Urinary bladder (tissue), 3 donors: ENCODE measurements at regions not wholly inside any gene's neighbourhood (a gene's known extent, or its start where the extent isn't known, plus 50 kb on each side); places are given as distances from the start of the nearest gene placed in this dataset.
"Not testable (repeated sequence)": the region's sequence is repeated elsewhere in the genome, so short reads cannot be mapped to it uniquely, and the experiment has no call there.

Experiments used
- DNase-seq: peaks from one replicate; pipeline ENCODE4 v3.0.0-alpha.2; 2015; ENCODE audit errors: extremely low spot score
- H3K27ac ChIP-seq: one replicate; pipeline ENCODE4 v1.5.1; 2013; ENCODE audit warnings: low read depth, mild to moderate bottlenecking, moderate library complexity
- H3K36me3 ChIP-seq: one replicate; pipeline ENCODE4 v1.6.1; 2013; ENCODE audit warnings: mild to moderate bottlenecking, moderate library complexity; ENCODE audit not compliant: insufficient read depth
- H3K4me1 ChIP-seq: one replicate; pipeline ENCODE4 v1.6.1; 2013; ENCODE audit warnings: mild to moderate bottlenecking, moderate library complexity; ENCODE audit not compliant: insufficient read depth
- H3K4me3 ChIP-seq: one replicate; pipeline ENCODE4 v1.5.1; 2013; ENCODE audit warnings: low read depth, low read length
- WGBS: extraction: QIAGEN DNeasy Blood & Tissue Kit; methylation state at CpG from one replicate; pipeline ENCODE4 v1.1.7; 2013; 5-methylcytosine and 5-hydroxymethylcytosine counted together
- donor health status: healthy with polysubstance abuse.
- donor health status: healthy.

DNA sequence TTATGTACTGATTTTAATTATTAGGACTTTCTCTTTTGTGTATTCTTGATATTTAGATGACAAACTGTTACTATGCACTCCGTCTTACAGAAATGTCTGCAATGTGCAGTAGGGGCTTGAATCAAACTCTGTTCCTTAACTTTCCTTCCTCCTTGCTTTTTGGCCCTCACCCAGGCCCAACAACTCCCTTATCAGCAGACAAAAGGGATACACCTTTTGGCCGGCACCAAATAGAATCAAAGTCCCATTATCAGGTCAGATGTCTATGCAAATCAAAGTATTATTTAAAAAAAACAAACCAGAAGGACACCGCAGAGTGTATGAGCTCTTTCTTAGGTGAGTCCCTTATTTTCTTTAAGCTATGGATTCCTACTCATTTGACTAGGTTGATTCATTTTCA, 116.3 kb upstream of the SERPINE2 start:
- no peak overlapping the region for H3K27ac ChIP-seq
- 94% methylated on average over 3 of the region's 3 CpGs for WGBS
- no peaks in the 10 kb centered on the region for H3K36me3 ChIP-seq
- H3K4me3 ChIP-seq, result no peak overlapping the region
- no peaks in the 10 kb centered on the region for H3K4me1 ChIP-seq
- DNase-seq, result no peak

DNA sequence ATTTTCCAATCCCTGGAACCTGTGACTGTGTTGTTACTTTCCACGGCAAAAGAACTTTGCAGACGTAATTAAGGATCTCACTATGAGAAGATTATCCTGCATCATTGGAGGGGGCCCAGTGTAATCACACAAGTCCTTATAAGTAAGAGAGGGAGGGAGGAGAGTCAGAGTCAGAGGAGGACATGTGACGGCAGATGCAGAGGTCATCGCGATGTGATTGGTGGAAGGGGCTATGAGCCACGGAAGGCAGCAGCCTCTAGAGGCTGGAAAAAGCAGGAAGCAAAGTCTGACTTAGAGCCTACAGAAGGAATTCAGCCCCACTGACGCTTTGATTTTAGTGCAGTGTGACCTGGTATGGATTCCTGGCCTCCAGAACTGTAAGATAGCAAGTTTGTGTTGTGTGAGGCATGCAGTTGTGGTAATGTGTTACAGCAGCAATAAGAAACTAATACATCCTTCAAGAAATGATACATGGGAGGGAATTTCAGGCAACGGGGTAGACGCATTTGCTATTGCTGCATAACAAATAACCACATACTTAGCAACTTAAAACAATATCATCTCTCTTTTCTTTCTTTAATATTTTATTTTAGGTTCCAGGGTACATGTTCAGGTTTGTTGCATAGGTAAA, 112.7 kb upstream of the SERPINE2 start:
- WGBS, result 94% methylated on average over 9 of the region's 9 CpGs
- Histone ChIP-seq H3K4me1 (no peaks in the 10 kb centered on the region), H3K27ac (no peak overlapping the region), H3K4me3 (no peak overlapping the region), H3K36me3 (no peaks in the 10 kb centered on the region)
- DNase-seq, result no peak

DNA sequence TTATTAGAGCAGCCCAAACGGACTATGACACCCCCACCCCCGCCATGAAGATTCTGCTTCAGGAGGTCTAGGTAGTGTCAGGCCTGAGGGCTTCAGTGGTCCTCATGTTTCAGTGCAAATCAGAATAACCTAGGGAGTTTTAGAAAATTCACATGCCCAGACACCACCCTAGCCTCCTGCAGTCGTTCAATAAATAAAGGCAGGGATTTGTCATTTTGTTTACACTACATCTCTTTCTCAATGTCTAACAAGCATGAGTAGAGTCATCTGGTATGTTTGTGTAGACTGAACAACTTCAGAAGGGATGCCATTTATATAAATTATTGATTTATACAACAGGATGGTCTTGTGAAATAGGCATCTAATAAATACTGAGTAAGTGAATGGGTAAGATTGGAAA, 112.1 kb upstream of the SERPINE2 start:
- no peaks in the 10 kb centered on the region for H3K36me3 ChIP-seq
- no peak for DNase-seq
- no peaks in the 10 kb centered on the region for H3K4me1 ChIP-seq
- 52% methylated on average over 3 of the region's 3 CpGs for WGBS
- no peak overlapping the region for H3K4me3 ChIP-seq
- no peak overlapping the region for H3K27ac ChIP-seq

DNA sequence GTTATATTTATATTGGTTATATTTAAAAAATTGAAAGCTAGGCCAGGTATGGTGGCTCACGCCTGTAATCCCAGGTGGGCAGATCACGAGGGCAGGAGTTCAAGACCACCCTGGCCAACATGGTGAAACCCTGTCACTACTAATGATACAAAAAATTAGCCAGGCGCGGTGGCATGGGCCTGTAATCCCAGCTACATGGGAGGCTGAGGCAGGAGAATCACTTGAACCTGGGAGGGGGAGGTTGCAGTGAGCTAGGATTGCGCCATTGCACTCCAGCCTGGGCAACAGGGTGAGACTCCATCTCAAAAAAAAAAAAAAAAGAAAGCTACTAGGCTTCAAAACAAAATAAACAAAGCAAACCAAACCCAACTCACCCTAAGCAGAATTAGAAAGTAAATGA, 109.0 kb upstream of the SERPINE2 start:
- not testable (repeated sequence) for H3K27ac ChIP-seq, H3K36me3 ChIP-seq, H3K4me1 ChIP-seq, DNase-seq, H3K4me3 ChIP-seq
- WGBS, result 96% methylated on average over 5 of the region's 5 CpGs

DNA sequence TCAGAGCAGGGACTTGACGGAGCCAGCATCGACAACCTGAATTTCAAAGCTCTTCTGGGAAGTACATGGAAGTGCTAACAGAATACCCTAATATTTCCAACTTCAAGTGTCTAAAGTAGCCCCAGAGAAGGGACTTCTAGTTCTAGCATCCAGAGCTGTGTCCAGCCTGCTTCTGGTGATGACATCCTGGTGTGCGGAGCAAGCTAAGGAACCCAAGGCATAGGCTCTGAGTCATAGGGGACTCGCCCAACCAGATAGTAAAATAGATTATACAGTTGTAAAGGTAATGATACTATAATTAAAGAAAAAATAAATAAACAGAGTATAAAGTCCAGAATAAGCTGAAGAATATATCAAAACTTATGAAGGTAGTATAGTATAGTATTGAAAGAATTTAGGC, 108.1 kb upstream of the SERPINE2 start:
- 96% methylated on average over 4 of the region's 4 CpGs for WGBS
- Histone ChIP-seq H3K36me3 (no peaks in the 10 kb centered on the region), H3K4me3 (no peak overlapping the region), H3K4me1 (no peaks in the 10 kb centered on the region), H3K27ac (no peak overlapping the region)
- no peak for DNase-seq

DNA sequence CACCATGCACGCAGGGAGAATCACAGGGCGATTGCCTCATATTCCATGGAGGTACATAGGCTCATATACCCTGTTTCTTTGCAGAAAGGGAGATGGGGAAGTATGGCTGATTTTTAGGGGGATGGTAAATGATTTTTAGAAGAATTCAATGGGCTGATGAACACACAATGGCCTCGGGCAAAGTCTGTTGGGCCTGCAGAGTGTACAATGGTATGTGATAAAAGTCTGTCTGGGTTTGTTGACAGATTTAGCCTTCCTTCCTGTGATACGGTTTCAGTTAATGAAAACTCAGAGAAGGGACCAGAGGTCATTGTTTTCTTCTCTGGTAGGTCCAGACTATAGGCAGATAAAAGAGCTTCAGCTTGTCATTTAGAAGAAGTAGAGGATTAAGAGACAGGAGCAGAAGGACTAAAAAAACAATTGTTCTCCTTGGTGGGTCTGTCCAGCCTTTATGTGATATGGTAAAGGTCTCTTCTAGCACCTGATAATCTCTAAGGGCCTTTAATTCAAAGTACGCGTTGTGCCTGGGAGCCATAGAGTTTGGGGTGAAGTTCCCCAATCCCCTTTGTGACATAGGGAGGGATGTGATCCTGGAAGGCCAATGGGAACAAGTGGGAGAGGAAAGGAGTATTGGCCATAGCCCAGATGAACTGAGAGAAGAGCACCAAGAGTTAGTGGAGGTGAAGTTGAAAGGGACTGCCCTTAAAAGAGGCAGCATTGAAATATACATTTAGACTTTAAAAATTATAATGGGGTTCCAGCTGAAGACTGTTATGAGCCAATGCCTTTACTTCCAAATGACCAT, 107.5 kb upstream of the SERPINE2 start:
- Histone ChIP-seq H3K4me3 (no peak overlapping the region), H3K27ac (no peak overlapping the region), H3K36me3 (no peaks in the 10 kb centered on the region), H3K4me1 (no peaks in the 10 kb centered on the region)
- WGBS, result 77% methylated on average over 6 of the region's 6 CpGs
- DNase-seq, result no peak

DNA sequence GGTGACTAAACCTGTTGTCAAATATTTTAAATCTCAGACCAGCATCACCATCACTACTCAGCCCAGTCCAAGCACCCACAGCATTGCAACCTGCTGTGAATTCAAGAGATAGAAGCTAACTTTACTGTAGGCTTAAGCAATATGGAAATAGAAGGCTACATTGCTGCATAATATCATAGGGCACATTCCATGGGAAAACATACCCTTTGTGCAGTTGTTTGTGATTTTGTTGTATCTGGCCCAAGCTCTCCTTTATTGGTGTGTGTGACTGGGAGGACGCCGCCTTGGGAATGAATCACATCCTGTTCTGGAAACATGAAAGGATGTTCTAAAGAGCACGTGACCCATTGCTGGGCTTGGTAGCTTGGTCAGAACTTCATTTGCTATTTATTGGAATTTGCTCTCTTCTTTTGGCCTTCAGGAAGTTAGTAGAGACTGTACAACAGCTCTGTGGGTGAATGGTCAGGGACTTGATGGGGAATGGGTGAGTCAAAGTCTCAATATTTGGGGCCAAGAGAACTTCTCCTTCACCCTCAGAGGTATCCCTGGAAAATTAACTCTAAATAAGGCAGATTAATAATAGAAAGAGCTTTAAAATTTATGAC, 106.8 kb upstream of the SERPINE2 start:
- WGBS, result 70% methylated on average over 3 of the region's 3 CpGs
- H3K4me1 ChIP-seq, result no peaks in the 10 kb centered on the region
- H3K36me3 ChIP-seq, result no peaks in the 10 kb centered on the region
- DNase-seq, result no peak
- no peak overlapping the region for H3K27ac ChIP-seq
- H3K4me3 ChIP-seq, result no peak overlapping the region

DNA sequence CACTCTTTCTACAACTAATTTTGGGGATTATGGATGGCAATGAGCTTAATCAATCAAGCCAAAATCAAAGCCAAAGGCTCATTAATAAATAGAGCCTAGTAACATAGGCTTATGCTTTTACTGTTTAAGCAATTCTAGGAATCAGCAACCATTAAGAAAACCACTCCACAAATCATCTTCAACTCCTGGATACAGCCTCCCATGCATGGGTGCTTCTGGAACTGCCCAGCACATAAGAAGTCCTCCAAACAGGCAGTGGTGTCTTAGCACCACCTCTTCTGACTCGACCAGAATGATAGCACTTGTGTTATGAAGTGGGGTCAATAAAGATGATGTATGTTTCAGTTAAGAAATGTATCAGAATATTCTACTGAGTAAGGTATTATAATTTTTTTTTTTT, 104.4 kb upstream of the SERPINE2 start:
- Histone ChIP-seq H3K27ac (no peak overlapping the region), H3K36me3 (no peaks in the 10 kb centered on the region), H3K4me1 (no peaks in the 10 kb centered on the region), H3K4me3 (no peak overlapping the region)
- DNase-seq, result no peak
- 69% methylated on average over 1 of the region's 1 CpG for WGBS

DNA sequence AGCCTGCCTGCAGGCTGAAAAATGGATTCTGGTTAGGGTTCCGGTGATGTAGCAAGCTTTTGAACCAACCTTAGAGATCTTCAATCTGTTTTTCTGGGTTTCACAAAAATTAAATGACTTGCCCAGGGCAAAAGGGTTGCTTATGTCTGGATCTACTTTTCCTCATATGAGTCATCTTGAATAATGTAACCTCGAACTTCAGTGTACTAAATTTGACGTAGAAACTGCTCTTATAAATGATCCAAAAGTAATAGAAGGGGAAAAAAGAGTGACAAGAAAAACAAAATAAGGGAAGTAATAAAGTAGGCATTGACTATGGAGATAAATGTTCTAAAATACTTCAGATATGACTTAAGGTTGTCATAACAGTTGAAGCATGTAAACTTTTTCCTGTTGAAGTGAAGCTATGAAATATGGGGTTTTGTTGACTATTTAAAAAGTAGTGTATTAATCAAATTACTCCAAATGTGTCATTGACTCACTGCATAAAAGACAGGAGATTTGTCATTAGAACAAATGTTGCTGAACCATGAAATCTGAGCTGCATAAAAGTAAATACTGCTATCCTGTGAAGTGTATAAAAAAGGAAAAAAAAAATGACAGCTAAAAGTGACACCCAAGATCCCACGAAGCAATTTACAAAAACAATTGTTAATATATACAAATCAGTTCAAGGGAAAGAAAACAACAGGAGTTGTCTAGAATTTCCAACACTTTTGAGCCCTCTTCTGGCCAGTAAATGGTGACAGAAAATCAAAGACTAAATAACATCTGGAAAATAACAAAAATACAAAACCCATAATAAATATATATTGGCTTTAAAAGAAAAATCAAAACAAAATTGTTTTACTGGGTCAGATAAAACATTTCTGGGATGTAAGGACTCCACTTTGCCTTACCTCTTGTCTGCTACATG, 103.6 kb upstream of the SERPINE2 start:
- H3K36me3 ChIP-seq, result no peaks in the 10 kb centered on the region
- no peak for DNase-seq
- no peak overlapping the region for H3K4me3 ChIP-seq
- H3K4me1 ChIP-seq, result no peaks in the 10 kb centered on the region
- H3K27ac ChIP-seq, result no peak overlapping the region
- 42% methylated on average over 4 of the region's 4 CpGs for WGBS

DNA sequence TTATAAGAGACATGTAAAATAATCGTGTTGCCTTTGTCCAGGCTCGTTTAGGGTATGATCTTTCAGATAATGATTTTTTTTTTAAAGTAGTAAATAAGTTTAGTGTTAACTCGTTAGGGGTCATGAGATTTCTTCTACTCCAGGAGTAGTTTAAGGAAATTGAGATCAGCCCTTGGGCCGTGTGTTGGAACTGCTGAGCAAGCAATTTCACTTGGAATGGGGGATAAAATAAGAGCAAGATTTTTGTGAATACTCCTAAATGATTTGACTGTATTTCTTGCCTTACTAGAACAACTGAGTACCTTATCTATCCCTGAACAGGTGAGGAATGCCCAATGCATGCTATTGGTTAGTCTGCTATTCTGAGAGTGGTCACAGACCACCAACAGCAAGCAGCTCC, 102.2 kb upstream of the SERPINE2 start:
- no peak for DNase-seq
- 76% methylated on average over 4 of the region's 4 CpGs for WGBS
- no peaks in the 10 kb centered on the region for H3K36me3 ChIP-seq
- H3K4me3 ChIP-seq, result no peak overlapping the region
- H3K4me1 ChIP-seq, result no peaks in the 10 kb centered on the region
- H3K27ac ChIP-seq, result no peak overlapping the region

DNA sequence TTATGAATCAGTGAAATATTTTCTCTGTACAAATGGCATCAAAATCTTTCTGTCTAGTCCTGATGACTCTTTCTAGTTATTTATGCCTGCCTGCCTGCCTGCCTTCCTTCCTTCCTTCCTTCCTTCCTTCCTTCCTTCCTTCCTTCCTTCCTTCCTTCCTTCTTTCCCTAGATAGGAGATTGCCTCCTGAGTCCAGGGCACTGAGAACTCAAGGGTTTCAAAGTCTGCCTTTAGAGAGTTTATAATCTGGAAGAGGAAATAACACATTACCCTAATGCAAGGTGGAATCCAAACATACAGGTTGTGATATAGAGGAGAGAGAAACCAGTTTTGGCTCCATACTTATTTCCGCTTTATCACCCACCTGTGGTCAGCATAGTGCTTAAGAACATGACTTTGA, 98.1 kb upstream of the SERPINE2 start:
- no peak for DNase-seq
- no peak overlapping the region for H3K4me3 ChIP-seq
- WGBS, result 96% methylated on average over 1 of the region's 1 CpG
- H3K36me3 ChIP-seq, result no peaks in the 10 kb centered on the region
- H3K27ac ChIP-seq, result no peak overlapping the region
- H3K4me1 ChIP-seq, result no peaks in the 10 kb centered on the region

DNA sequence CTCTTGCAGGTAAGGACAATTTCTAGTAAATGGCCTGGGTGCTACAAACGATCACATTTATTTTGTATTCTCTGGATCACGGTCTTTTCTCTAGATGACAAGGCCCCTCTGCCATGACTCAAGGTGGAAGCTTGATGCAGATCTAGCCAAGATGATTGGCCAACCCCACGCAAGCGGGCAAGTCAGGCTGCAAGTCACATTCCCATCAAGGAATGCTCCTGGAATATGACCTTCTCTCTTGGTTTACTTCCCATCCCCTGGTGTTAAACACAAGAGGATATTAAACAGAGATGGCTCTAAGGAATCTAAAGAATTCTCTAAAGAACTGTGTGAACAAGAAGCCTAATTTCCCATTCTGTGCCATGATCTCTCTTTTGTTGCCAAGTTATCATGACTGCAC, 97.3 kb upstream of the SERPINE2 start:
- DNase-seq, result no peak
- no peaks in the 10 kb centered on the region for H3K36me3 ChIP-seq
- no peak overlapping the region for H3K4me3 ChIP-seq
- WGBS, result 87% methylated on average over 4 of the region's 4 CpGs
- H3K4me1 ChIP-seq, result no peaks in the 10 kb centered on the region
- no peak overlapping the region for H3K27ac ChIP-seq

DNA sequence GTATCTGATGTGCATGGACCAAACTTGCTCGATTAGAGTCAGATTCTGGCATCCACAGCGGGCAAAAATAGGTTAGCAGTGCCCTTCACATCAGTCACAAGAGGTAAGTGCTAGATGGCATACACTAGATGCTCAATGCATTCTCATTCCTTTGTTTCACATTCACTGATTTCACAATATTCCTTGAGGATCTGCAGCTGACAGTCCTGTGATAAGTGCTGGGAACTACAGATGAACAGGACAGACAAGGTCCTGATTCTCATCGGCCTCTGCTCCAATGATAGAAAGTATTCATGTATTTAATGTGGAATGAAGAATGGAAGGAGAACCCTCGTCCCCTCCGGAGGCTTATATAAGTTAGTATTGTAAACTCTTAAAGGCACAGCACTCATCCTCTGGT, 96.8 kb upstream of the SERPINE2 start:
- no peak for DNase-seq
- 90% methylated on average over 5 of the region's 5 CpGs for WGBS
- Histone ChIP-seq H3K4me1 (no peaks in the 10 kb centered on the region), H3K4me3 (no peak overlapping the region), H3K27ac (no peak overlapping the region), H3K36me3 (no peaks in the 10 kb centered on the region)
